ENCODE measurements at regions not wholly inside any gene's neighbourhood (a gene's known extent, or its start where the extent isn't known, plus 50 kb on each side); places are given as distances from the start of the nearest gene placed in this dataset.

DNA sequence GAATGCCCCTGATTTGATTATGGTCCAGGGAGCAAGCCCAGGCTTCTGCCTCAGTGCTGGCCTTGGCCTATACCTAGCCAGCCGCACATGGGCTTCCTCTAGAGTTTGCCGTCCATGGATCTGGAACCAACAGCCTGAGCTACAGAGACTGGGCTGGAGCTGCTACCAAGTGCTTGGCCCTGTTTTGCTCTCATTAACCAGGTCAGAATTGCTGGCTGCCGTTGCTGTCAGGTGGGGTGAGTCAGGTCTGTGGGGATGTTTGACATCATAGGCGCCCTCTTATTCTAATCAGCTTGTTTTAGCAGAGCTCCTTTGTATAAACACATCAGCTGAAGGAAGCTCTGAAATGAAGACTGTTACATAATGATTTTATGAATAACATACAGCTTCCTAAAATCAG lies 83.1 kb upstream of the PHACTR2 start:
- DNase-seq (ENCODE audit: low spot score) = no peak

DNA sequence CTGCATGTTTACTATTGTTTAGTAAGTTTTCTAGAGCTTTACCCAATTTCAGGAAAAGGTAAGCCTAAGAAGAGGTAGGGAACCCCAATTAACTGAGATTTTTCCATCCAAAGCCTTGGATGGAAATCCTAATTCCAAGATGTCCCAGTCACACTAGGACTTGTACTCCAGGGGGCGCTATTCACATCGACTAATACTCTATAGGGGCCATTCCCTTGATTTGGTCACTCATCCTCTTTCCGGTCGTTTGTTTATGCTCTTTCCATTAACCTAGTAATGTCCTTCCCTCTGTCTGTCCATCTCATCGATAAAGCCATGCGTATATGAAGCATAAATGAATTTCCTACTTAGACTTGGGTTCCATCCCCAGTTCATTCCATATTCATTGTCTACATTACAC lies 80.8 kb upstream of the FUCA2 start:
- peak; percentile 53 for DNase-seq (ENCODE audit: low spot score)

DNA sequence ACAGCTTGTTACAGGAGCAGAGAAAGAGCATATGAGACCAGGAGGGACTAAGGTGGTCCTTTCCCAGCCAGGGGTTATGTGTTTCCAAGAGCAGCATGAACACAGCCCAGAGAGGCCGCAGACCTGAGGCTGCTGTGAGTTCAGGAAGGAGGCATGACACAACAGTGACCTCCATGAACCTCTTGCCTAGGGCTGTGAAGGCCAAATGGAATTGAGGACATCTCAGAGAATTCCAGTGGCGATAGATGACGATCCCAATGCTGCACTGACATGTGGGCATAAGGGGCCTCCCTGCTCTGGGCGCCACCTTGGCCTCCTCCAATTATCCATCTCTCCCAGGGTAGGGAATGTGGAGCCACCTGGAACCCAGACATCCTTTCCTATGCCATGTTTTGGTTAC lies 79.9 kb upstream of the FUCA2 start:
- DNase-seq (ENCODE audit: low spot score) = no peak

DNA sequence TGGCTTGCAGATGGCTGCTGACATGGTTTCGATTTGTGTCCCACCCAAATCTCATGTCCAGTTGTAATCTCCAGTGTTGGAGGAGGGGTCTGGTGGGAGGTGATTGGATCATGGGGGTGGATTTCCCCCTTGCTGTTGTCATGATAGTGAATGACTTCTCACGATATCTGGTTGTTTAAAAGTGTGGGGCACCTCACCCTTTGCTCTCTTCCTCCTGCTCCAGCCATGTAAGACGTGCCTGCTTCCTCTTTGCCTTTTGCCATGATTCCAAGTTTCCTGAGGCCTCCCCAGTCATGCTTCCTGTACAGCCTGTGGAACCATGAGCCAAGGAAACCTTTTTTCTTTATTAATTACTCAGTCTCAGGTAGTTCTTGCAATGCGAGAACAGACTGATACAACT lies 77.6 kb upstream of the FUCA2 start:
- no peak for DNase-seq (ENCODE audit: low spot score)

DNA sequence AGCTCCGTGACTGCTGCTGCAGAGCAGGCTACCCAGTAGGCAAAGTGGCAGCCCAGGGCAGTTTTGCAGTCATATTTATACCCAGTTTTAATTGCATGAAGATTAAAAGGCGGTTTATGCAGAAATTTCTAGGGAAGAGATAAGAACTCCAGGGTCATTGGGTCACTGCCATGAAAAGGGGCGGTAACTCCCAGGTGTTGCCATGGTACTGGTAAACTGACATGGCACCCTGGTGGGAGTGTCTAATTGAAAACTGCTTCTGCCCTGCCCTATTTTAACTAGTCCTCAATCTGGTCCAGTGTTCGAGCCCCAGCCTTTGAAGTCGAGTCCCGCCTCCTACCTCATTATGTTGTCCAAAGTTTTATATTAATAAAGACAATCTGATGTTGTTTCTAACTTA lies 75.0 kb upstream of the FUCA2 start:
- DNase-seq (ENCODE audit: low spot score) = no peak

DNA sequence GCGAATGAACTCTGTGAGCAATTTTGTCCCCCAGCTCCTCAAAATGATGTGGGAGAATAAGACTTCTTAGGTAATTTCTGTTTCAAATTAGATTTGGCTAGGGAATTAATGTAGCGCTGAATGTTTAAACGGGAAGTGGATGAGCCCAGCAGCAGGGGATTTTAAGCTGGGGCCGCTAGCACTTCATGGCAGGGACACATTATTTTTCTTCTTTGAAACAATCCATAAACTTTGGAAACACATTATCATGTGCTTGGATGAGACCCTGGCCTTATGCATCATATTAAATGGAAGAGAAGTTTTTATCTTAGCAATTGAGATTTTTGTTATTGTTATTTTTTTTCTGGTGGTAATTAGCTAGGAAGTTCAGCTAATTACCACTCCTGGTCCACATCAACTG lies 74.2 kb upstream of the FUCA2 start:
- DNase-seq (ENCODE audit: low spot score) = no peak

DNA sequence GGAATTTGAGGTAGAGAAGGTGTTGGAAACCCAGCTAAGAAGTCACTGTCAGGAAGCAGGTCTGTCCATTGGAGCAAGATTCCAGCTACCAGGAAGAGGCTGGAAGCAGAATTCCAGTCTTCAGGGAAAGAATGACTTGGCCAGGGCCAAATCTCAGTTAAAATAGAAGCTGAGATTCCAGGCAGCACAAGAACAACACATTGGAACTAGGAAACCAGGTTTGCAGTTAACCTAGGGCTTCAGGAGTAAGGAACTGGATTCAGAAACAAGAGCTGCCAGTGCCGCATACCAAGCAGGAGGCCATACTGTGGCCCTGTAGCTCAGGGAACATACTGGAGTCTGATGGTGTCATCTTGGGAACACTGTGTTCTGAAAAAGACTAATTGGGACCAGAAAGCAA lies 73.7 kb upstream of the FUCA2 start:
- no peak for DNase-seq (ENCODE audit: low spot score)

DNA sequence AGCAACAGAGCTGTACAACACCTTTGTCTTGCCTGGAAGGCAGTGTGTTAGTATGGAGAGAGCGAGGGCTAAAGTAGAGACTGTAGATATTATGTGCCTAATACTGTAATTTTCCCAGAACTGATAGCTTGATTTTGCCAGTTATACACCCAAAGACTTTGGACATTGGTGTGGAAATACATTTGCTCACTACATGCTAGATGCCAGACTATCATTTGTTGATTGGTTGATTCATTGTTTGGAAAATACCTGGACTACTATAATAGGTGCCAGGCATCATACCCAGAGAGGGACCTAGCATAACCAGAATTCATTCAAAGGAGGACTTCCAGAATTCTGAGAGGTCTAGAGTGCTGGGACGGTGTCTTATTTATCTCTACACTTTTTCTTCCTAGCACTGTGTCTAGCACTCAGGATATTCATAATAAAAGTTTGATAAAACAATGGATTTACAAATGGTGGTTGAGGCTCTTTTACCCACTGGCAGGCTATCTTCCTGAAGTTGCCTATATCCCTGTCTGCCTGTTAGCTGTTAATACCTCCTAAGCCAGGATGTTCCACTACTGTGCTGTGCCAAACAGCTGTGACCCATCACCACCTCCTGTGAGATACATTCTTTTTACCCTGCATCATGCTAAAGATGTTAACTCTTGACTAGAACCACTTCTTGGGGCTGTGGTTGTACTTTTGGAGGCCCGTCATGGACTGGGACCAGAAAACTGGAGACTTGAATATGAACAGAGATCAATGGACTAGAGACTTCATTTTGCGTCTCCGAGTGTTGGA lies 72.2 kb upstream of the FUCA2 start:
- no peak for DNase-seq (ENCODE audit: low spot score)

DNA sequence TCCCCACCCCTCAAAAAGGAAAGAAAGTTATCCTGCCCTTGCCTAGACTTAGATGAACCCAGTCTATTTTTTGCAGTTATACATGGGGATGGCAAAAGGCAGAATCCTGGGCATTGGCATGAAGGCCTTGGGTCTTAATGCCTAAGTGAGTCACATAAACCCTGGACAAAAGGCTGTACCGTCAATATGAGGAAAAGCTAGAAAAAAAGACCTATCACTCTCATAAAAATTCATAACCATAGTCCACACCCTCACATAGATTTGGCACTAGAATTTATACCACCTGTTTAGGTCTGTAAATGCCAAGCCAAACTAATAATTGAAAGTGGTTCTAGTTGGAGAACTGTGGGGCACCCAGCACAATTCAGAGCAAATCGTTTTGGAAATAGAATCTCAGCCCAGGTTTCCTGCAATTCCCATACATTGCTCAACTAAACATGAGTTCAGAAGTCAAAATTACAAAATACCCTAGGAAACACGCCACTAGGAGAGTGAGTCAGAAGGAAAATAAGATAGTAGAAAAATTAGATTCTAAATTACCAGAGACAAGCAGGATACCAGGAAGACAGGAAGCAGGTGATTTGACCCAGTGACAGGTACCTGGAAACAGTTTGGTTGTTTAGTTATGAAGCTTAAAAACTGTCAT lies 70.4 kb upstream of the FUCA2 start:
- DNase-seq (ENCODE audit: low spot score) = no peak

DNA sequence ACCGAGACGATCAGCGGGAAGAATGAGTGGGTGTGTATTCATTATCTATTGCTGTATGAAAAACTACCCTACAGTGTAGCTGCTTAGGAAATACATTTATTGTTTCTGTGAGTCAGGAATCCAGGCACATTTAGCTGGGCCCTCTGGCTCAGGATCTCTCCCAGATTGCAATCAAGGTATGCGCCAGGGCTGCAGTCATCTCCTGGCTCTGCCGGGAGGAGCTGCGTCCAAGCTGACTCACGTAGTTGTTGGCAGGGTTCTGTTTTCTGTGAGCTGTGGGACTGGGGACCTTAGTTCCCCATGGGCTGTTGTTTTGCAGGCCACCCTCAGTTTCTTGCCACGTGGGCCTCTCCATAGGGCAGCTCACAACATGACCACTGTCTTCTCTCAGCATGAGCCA lies 68.2 kb upstream of the FUCA2 start:
- no peak for DNase-seq (ENCODE audit: low spot score)

DNA sequence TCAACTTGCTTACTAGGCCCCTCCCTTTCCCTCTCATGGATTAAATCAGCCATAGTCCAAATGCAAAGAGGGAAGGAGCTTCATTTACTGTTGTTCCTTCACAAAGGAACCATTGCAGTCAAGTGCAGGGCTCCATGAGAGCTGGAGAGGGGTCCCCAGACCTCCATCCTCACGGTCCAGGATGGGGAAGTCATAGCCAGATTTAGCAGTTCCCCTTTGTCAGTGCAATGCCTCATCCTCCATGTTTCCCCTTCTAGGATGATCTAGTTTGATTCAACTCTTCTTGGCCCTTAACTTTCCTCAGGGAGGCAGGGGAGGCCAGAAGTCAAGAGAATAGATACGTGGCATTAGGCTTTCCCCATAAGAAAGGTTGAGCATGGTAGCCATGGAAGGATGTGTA lies 66.5 kb upstream of the FUCA2 start:
- DNase-seq (ENCODE audit: low spot score) = no peak

DNA sequence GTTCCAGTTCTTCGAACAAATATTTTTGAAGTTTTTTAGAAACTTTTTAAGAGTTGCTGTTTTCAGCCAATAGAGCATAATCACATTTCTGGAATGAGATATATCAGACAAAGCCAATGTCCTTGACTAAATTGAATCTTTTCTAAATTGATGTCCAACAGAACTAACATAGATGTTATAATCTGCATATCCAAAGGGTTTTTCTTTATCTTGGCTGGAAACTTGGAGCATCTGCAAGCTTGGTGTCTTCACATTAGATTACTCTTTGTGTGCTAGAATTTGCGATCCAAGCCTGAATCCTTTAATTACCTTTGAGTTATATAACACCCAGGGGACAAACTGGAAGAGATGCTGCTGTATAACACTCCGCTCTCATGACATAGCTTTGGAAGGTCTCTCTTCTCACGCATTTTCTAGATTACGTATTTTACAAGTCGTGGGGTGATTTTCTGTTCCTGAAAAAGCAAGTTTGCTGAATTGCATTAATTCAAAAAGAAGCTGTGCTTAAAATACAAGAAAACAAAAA lies 64.4 kb upstream of the FUCA2 start:
- no peak for DNase-seq (ENCODE audit: low spot score)

DNA sequence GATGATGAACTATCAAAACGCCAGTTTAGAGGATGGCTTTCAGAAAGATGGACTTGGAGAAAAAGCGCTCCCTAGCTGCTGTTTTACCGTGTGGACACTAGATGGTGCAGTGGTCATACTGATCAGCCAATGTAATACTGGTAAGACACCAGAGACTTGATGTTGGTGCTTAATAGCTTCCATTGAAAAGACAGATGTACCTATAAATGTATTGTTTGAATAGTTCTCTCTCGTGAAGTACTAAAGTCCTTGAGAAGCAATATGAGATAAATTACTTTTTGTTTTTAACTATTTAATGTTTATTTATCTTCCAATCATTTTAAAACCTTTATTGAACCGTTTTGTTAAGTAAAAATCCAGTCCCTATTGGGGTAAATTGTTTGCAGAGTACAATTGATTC lies 63.9 kb upstream of the FUCA2 start:
- peak; percentile 88 for DNase-seq (ENCODE audit: low spot score)

DNA sequence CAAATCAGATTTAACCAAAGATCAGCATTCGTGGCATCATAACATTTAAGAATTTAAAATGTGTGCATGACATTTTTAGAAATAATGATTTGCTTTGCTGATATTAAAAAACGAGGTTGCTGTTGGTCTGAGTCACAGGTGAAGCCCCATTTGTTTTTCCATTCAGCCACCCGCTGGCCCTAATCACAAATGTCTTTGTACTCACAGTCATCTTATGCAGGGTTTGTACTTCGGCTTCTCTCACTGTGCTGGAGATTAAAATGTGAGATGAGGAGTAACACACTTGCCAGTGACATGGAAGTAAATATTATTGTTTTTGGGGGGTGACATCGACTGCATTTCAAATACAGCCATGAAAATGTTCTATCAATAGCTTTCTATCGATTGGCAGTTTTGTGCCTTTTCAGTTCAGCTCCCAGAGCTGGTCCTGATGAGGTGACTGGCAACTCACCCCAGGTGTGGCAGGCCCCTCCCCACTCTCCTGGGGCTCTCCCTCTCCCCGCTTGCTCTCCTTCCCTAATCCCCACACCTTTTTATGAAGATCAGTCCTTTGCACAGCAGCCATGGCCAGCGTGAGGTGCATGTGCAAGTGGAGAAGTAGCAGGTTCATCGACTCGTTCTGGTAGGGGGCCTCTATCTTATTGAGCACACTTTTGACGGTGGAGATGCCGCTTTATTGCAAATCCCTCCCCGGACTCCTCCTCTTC lies 58.8 kb upstream of the FUCA2 start:
- no peak for DNase-seq (ENCODE audit: low spot score)

DNA sequence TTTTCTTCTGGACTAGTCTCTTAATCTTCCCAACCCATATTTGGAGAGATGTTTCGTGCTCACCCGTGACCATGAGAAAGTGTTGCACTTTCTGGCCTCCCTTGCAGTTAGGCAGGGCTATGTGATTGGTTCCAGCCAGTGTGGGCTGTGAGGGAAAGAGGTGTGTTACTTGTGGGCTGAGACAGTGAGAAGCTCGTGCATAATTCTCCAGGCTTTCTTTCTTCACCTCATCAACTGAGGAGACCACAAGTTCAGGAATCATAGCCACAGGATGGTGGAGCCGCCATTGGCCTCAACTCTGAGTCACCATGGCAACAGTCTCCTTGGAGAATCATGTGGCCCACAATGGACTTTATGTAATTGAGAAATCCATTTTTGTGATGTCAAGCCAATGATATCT lies 57.5 kb upstream of the FUCA2 start:
- DNase-seq (ENCODE audit: low spot score) = no peak

DNA sequence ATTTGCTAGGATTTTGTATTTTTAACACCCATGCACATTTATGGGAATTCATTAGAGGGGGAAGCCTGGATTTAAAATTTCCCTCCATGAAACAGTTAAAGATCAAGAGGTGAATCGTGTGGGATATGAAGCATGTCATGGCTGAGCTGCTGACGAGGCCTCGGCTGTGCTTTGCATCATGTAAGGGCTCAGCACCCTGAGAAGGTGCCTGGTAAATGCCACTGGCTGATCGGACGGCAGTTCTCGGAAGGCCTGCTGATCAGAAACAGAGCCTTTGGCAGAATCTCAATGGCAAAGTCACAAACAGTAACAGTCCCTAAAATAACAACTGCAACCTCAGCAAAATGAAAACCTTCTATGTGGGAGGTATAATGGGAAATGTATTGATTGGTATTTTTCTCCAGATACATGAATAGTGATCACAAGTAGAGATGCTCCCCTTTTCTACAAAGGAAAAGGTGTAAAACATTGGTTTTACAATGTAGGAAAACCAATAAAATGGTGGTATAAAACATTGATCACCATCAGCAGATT lies 53.0 kb upstream of the FUCA2 start:
- DNase-seq (ENCODE audit: low spot score) = no peak

DNA sequence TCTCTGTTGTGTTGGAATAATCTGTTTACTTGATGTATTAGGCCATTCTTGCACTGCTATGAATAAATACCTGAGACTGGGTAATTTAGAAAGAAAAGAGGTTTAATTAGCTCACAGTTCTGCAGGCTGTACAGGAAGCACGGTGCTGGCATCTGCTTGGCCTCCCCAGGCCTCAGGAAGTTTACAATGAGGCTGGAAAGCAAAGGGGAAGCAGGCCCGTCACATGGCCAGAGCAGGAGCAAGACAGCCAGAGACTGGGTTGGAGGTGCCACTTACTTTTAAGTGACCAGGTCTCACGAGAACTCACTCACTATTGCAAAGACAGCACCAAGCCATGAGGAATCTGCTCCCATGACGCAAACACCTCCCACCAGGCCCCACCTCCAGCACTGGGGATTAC lies 50.6 kb upstream of the FUCA2 start:
- no peak for DNase-seq (ENCODE audit: low spot score)

Measured in HT-29 (cell line).